Middle frontal gyrus (tissue), 1 donor: ENCODE measurements at regions not wholly inside any gene's neighbourhood (a gene's known extent, or its start where the extent isn't known, plus 50 kb on each side); places are given as distances from the start of the nearest gene placed in this dataset.

ENCODE experiments used
- DNase-seq: peaks from one replicate; pipeline ENCODE4 v3.0.0-alpha.2; 2015; ENCODE audit warnings: low spot score; ENCODE audit errors: extremely low spot score

GRCh38 chr2:59044736-59045135 lies 803.6 kb upstream of the FANCL start:
- DNase-seq, result no peak

GRCh38 chr2:59041139-59041538 lies 800.0 kb upstream of the FANCL start:
- no peak for DNase-seq

- DNase-seq, result no peak
Measured at GRCh38 chr2:59034837-59035236, 793.7 kb upstream of the FANCL start.

GRCh38 chr2:59034106-59034505 lies 793.0 kb upstream of the FANCL start:
- DNase-seq, result no peak

- DNase-seq, result no peak
Measured at GRCh38 chr2:59033661-59034060, 792.5 kb upstream of the FANCL start.

- no peak for DNase-seq
Measured at GRCh38 chr2:59032499-59032898, 791.4 kb upstream of the FANCL start.

GRCh38 chr2:59029058-59029457 lies 787.9 kb upstream of the FANCL start:
- no peak for DNase-seq

- no peak for DNase-seq
Measured at GRCh38 chr2:59027320-59027719, 786.2 kb upstream of the FANCL start.

- DNase-seq, result no peak
Measured at GRCh38 chr2:59025157-59025757, 784.1 kb upstream of the FANCL start.

- no peak for DNase-seq
Measured at GRCh38 chr2:59021786-59022185, 780.7 kb upstream of the FANCL start.

GRCh38 chr2:59019566-59020159 lies 778.5 kb upstream of the FANCL start:
- DNase-seq, result no peak

- DNase-seq, result no peak
Measured at GRCh38 chr2:59018737-59019136, 777.6 kb upstream of the FANCL start.

GRCh38 chr2:59015027-59015426 lies 773.9 kb upstream of the FANCL start:
- no peak for DNase-seq

GRCh38 chr2:59012971-59013370 lies 771.8 kb upstream of the FANCL start:
- DNase-seq, result no peak

GRCh38 chr2:59012234-59012633 lies 771.1 kb upstream of the FANCL start:
- DNase-seq, result no peak

- no peak for DNase-seq
Measured at GRCh38 chr2:59008950-59009349, 767.8 kb upstream of the FANCL start.

GRCh38 chr2:59005836-59006615 lies 764.9 kb upstream of the FANCL start:
- no peak for DNase-seq

GRCh38 chr2:59004621-59005020 lies 763.5 kb upstream of the FANCL start:
- no peak for DNase-seq

- DNase-seq, result no peak
Measured at GRCh38 chr2:59000796-59001195, 759.7 kb upstream of the FANCL start.

- no peak for DNase-seq
Measured at GRCh38 chr2:58992062-58992706, 751.1 kb upstream of the FANCL start.

GRCh38 chr2:58991357-58991756 lies 750.2 kb upstream of the FANCL start:
- no peak for DNase-seq

GRCh38 chr2:58985541-58985940 lies 744.4 kb upstream of the FANCL start:
- no peak for DNase-seq
